Peyer's patch (tissue), 4 donors: ENCODE measurements at regions not wholly inside any gene's neighbourhood (a gene's known extent, or its start where the extent isn't known, plus 50 kb on each side); places are given as distances from the start of the nearest gene placed in this dataset.

Experiments
- DNase-seq, 3 donors: peaks; one replicate each; pipeline ENCODE4 v3.0.0-alpha.2; 2017 to 2019
- H3K27ac ChIP-seq, 4 donors: fragments of 200-600 bp; sonication (generic); one replicate each; pipeline ENCODE4 v1.5.1; 2016 to 2019
- H3K27me3 ChIP-seq, 2 donors: fragments of 200-600 bp; sonication (generic); one replicate each; pipeline ENCODE4 v1.5.1; 2019
- H3K36me3 ChIP-seq, 3 donors: fragments of 200-600 bp; sonication (generic); one replicate each; pipeline ENCODE4 v1.5.1; 2016 to 2019
- H3K4me1 ChIP-seq, 4 donors: fragments of 200-600 bp; sonication (generic); one replicate each; pipeline ENCODE4 v1.5.1; 2016 to 2019
- H3K4me3 ChIP-seq, 4 donors: fragments of 200-600 bp; sonication (generic); 1 replicate in 3 of 4; 2 replicates in 1 of 4; pipeline ENCODE4 v1.5.1; 2016 to 2019; ENCODE audit warnings: mild to moderate bottlenecking in 1 of 4
- H3K9me3 ChIP-seq, 4 donors: fragments of 200-600 bp; sonication (generic); one replicate each; pipeline ENCODE4 v1.5.1; 2016 to 2019; ENCODE audit warnings: mild to moderate bottlenecking in 1 of 4
- CTCF ChIP-seq, 6 experiments: fragments of 450-650 bp in 4 of 6; fragments of 200-600 bp in 2 of 6; sonication (generic) in 1 of 6; IDR thresholded peaks; one replicate each; pipeline ENCODE4 v1.5.1; 2017 to 2019; ENCODE audit warnings: antibody characterized with exemption in 6 of 6, mild to moderate bottlenecking in 3 of 6, moderate library complexity in 1 of 6
- POLR2A ChIP-seq, 2 donors: fragments of 450-650 bp; IDR thresholded peaks; one replicate each; pipeline ENCODE4 v1.5.1; 2017; ENCODE audit warnings: antibody characterized with exemption in 2 of 2, mild to moderate bottlenecking in 2 of 2, moderate library complexity in 2 of 2

GRCh38 chr16:13742928-13743327 lies 177.0 kb upstream of the ERCC4 start:
- no peak for DNase-seq
- H3K4me1 ChIP-seq: no peaks in the 10 kb centered on the region
- TF ChIP-seq CTCF (IDR thresholded peaks at IDR 0.05): no peak
- no peak for TF ChIP-seq POLR2A (IDR thresholded peaks at IDR 0.05)
- H3K4me3 ChIP-seq: no peak overlapping the region
- H3K9me3 ChIP-seq: peaks cover 0 to 5% (median 0%) of the 10 kb centered on the region in 4 donors
- no peaks in the 10 kb centered on the region for H3K36me3 ChIP-seq
- no peak overlapping the region for H3K27ac ChIP-seq
- no peaks in the 10 kb centered on the region for H3K27me3 ChIP-seq

- Histone ChIP-seq H3K27me3 (no peaks in the 10 kb centered on the region), H3K9me3 (peaks cover 0 to 5% (median 0%) of the 10 kb centered on the region in 4 donors), H3K27ac (no peak overlapping the region), H3K4me3 (no peak overlapping the region), H3K36me3 (no peaks in the 10 kb centered on the region), H3K4me1 (no peaks in the 10 kb centered on the region)
- no peak for DNase-seq
- TF ChIP-seq POLR2A (IDR thresholded peaks at IDR 0.05) (no peak), CTCF (IDR thresholded peaks at IDR 0.05) (no peak)
These were observed 176.4 kb upstream of the ERCC4 start for GRCh38 chr16:13743571-13743970.

- Histone ChIP-seq H3K9me3 (no peaks in the 10 kb centered on the region), H3K27ac (no peak overlapping the region), H3K36me3 (no peaks in the 10 kb centered on the region), H3K4me1 (no peaks in the 10 kb centered on the region), H3K27me3 (no peaks in the 10 kb centered on the region), H3K4me3 (no peak overlapping the region)
- DNase-seq: no peak
- TF ChIP-seq CTCF (IDR thresholded peaks at IDR 0.05) (no peak), POLR2A (IDR thresholded peaks at IDR 0.05) (no peak)
These were observed 163.4 kb upstream of the ERCC4 start for GRCh38 chr16:13756411-13757140.

- Histone ChIP-seq H3K36me3 (no peaks in the 10 kb centered on the region), H3K27ac (no peak overlapping the region), H3K27me3 (no peaks in the 10 kb centered on the region), H3K4me1 (no peaks in the 10 kb centered on the region), H3K9me3 (no peaks in the 10 kb centered on the region), H3K4me3 (no peak overlapping the region)
- TF ChIP-seq POLR2A (IDR thresholded peaks at IDR 0.05) (no peak), CTCF (IDR thresholded peaks at IDR 0.05) (no peak)
- DNase-seq: no peak
These were observed 153.6 kb upstream of the ERCC4 start for GRCh38 chr16:13766334-13766733.

GRCh38 chr16:13767215-13767614 lies 152.7 kb upstream of the ERCC4 start:
- no peak for TF ChIP-seq POLR2A (IDR thresholded peaks at IDR 0.05)
- no peak for TF ChIP-seq CTCF (IDR thresholded peaks at IDR 0.05)
- Histone ChIP-seq H3K27me3 (no peaks in the 10 kb centered on the region), H3K27ac (no peak overlapping the region), H3K4me3 (no peak overlapping the region), H3K36me3 (no peaks in the 10 kb centered on the region), H3K9me3 (no peaks in the 10 kb centered on the region), H3K4me1 (no peaks in the 10 kb centered on the region)
- DNase-seq: no peak
